NCI-H2107 treated with DMSO at 0.1 percent for 48 hours (cell line): ENCODE measurements at regions not wholly inside any gene's neighbourhood (a gene's known extent, or its start where the extent isn't known, plus 50 kb on each side); places are given as distances from the start of the nearest gene placed in this dataset.
A peak's percentile ranks its signal among the peaks of the same experiment; 100 is the strongest.

Source experiments
- DNase-seq: peaks from one replicate; lab custom pipeline; 2025; ENCODE audit not compliant: unreplicated experiment; lab: John Stamatoyannopoulos, UW

DNA sequence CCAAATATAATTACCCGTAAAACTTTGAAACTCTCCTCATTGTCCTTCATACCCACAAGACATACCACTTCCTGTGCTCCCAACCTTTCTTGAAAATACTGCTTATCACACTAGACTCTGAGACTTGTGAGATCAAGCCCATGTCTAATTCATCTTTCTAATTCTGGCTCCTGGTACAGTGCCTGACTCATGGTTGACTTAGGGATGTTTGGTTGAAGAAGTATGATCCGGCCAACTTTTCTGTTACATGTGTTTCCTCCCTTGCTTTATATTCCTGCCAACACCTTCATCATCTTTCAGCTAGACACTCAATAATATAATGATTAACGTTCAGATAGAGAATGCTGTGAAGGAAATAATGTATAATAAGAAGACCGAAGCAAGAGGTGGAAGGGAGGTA is 58.2 kb downstream of the MEX3B start:
- DNase-seq, result no peak

DNA sequence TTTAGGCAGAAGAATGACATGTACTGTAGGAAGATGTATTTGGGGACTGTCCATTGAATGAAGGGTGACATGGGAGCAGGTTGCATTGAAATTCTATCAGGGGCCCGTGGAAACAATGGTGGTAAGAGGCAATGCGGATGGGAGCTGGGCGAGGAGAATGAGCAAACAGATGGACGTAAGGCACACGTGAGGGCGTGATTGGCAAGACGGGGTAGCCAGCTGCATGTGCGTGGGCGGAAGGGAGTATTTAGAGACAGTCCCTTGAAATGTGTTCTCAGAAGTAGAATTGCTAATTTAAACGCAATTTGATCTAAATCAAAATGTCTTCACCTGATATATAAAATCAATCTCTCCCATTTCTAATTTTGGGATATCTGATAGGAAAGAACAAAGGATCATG is 62.3 kb downstream of the MEX3B start:
- no peak for DNase-seq

DNA sequence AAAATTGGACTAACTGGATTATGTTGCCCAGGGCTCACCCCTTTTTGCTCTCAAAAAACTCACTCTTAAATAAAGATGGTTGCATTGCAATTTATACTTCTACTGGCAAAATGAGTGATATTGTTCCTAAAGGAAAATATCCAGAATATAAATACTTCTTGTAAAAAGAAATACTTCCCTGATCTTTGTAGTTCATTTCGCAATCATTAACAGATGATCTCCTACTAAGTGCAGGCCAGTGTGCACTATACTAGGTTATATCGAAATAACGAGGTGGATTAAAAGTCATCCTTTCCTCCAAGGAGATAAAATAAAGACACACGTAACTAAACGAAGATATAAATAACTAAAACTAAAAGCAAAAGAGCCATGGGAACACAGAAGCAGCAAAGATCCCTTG is 63.0 kb downstream of the MEX3B start:
- no peak for DNase-seq

DNA sequence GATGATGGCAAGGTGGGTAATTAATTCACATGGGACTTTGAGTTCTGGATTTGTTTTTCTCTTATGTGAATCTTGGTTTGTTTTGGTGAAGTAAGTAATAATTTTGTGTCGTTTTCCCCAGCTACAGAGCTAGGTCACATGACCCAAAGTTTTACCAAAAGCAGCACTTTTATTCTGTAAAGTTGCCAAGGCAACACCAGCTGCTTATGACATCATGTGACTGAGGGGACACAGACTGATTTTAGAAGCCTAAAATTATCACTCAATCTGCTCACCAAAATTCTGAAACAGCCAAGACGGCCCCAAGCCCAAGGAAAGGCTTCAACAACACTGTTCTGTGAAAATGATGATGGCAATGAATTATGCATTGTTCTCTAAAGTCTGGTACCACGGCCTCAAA is 63.9 kb downstream of the MEX3B start:
- no peak for DNase-seq

DNA sequence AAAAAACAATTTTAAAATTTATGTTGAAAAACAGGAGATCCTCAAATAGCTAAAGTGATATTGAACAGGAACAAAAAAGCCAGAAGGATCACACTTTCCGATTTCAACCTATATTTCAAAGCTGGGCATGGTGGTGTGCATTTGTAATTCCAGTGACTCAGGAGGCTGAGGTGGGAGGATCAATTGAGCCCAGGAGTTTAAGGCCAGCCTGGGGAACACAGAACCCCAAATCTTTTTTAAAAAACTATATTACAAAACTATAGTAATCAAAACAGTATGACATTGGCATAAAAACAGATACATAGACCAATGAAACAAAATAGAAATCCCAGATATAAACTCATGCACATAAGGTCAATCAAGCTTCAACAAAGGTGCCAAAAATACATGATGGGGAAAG is 68.4 kb downstream of the MEX3B start:
- no peak for DNase-seq

DNA sequence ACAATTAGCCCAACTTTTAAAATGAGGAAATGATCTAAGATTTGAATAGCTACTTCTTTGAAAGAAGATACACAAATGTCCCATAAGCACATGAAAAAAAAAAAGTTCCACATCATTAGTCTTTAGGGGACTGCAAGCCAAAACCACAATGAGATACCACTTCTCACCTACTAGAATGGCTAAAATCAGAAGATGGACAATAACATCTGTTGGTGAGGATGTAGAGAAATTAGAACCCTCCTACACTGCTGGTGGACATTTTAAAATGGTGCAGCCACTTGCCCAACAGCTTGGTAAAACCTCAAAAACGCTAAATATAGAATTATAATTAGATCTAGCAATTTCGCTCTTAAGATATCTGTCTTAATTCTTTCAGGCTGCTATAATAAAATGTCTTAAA is 77.1 kb downstream of the MEX3B start:
- DNase-seq, result no peak

DNA sequence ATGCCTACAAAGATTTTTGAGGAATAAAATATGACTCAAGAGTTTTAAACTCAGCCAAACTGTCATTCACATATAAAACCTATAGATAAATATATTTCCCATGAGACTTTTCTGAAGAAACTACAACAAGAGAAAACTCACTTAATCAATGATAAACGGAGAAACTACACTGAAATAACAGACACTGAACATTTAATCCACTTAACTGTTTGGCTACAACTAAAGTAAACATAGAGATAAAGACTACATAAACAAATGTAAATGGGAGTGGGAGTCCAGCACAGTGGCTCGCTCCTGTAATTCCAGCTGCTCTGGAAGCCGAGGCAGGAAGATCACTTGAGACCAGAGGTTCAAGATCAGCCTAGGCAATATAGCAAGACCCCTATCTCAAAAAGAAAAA is 79.2 kb downstream of the MEX3B start:
- DNase-seq, result no peak

DNA sequence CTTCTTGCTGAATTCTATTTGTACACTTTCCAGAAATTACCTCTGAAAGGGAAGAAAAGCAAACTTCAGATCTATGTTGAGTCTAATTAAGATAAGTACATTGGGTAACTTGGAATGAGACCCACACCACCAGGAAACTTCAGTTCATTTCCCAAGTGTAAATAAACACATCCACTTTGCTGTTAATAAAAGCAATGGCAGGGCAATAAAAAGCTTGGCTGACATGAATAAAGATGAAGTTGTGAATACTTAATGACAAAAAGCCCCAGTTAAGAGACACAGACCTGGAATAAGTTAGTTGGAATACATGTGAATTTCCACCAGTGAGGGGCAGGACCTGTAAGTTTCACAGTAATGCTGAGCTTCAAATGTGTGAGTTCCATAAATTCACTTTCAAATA is 83.3 kb downstream of the MEX3B start:
- DNase-seq, result no peak

DNA sequence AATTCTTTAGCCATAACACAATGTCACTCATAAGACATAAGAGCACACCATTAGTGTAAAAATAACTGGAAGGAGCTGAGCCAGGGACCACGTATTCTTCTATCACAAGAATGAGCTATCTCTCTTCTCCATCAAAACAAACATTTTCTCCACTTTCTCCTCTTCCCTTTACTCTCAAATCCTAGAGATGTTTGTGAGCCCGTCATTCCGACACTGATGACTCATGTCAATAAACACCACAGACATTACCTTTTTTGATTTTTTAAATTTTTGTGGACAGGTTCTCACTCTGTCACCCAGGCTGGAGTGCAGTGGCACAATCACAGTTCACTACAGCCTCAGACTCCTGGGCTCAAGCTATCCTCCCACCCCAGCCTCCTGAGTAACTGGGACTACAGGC is 86.6 kb downstream of the MEX3B start:
- no peak for DNase-seq

DNA sequence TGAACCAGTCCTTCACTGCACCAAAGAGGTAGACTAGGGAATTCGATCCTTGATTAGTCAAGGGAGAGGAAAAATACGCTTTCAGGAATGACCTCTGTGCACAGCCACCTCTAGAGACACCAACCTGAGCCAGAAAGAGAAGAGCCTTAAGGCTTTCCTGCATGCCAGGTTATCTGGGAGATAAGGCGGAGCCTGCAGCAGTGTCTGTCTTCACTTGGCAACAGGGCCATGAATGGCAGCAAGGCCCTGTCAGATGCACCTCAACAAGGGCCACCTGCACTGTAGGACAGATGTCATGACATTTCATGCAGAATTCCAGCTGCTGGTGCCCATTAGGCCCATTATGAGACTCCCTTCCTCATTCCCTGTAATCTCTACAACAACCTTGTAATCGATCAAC is 88.1 kb downstream of the MEX3B start:
- no peak for DNase-seq

DNA sequence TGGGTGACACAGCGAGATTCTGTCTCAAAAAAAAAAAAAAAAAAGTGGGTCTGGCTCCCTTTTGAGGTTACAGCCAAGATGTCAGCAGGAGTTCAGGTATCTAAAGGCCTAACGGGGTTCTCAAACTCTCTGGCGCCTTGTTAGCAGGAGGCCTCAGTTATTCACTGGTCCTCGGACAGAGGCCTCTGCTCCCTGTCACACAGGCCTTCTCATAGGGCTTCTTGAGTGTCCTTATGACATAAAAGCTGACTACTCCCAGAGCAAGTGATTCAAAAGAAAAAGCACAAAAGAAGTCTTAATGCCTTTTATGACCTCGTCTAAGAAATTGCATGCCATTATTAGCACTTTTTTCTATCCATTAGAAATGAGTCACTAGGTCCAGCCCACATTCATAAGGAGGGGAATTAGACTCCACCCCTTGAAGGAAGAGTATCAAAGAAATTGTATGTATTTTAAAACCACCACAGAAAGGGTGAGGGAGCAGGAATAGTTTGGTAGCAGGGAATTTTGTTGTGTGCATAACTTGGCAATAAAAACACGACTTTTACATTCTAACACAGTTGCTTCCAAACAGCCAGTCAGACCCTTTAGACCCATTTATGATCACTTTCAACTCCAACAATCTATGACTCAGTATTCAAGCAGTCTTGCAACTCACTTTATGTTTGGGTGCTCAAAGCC is 90.3 kb downstream of the MEX3B start:
- no peak for DNase-seq

DNA sequence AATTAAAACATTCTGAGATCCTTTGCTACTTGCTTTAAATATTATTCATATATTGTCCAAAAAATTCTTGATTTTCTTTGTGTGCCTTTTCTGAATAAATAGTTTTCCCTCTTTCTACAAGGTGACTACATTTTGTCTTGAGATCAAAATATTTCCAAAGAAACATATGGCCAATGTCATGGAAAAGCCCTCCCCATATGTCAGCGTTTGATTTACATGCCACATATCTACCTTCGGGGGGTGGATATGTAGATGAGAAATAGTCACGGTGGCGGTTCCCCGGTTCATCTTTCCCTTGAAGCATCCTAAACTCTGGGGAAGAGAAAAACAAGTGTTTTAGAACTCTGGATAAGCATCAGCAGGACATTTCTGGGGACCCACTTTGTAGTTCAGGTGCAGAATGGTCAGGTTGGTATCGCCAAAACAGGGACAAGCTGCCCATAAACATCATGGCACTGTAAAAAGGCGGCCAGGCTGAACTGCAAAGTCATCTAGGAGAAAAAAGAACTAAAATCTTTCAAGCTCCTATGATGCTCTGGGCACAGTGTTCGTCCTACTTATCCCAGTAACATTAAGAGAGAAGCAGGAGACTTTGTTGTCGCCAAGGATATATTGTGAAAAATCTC is 91.5 kb downstream of the MEX3B start:
- DNase-seq, result no peak

DNA sequence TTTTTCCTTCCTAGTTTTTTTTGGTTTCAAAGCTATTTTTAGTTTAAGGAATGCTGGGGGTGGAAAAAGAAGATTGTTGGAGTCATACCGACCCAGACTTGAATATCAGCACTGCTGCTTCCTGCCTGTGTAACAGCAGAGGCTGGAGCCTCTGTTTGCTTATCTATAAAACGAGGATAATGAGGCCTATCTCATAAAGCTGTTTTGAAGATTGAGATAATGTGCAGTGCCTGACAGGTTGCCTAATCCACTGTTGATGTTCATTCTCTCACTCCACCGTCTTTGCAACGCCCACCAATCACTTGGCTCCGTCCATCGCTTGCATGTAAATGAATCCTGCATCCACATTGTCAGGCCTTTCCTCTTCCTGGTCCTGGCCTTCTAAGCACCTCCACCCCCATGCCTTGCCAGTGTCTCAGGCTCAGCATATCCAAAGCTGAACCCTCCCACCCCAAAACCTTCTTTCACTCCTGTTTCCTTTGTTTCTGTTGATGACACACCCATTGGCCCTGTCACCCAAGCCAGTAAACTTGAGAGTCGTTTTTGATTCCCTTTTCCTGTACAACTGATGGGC is 94.9 kb downstream of the MEX3B start:
- DNase-seq, result no peak

DNA sequence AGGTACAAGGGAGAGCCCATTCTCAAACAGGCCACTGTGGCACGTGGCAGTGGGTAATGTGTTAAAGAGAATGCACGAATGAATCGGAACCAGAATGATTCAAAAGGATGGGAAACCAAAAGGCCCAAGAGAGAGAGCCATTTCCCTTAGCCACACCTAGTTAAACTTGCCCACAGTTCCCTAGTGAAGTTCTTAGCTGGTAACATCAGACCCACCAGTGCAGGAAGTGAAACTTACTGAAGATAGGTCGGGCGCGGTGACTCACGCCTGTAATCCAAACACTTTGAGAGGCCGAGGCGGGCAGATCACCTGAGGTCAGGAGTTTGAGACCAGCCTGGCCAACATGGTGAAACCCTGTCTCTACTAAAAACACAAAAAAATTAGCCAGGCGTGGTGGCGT is 97.1 kb downstream of the MEX3B start:
- no peak for DNase-seq

DNA sequence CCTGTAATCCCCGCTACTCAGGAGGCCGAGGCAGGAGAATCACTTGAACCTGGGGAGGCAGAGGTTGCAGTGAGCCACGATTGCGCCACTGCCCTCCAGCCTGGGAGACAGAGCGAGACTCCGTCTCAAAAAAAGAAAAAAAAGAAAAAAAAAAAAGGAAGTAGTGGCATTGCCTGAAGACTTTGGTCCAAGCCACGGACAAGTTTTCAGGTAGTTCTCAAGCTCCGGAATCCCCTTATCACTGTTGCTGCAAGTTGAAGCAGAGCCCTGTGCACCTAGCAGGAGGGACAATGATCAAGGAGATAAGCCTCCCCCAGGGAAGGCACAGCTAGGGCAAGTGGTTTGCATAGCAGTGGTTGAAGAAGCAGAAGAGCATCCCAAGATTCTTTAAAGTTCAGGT is 97.6 kb downstream of the MEX3B start:
- no peak for DNase-seq

DNA sequence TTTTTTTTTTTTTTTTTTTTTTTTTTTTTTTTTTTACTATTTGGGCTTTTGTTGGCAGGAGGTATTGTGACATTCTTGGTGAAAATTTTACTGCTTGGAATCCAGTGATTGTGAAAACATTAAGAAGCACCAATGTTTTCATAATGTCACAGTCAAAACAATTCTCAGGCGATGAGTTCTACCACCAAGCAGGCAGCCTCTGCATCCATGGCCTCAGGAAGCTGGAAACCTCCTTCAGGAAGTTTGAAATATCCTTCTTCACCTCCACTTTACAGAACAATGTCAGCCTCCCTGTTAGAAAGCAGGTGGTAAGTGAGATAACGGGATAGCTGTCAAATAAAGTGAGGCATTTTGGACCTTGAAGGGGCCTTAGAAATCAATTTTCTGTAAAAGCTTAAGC is 98.3 kb downstream of the MEX3B start:
- no peak for DNase-seq

DNA sequence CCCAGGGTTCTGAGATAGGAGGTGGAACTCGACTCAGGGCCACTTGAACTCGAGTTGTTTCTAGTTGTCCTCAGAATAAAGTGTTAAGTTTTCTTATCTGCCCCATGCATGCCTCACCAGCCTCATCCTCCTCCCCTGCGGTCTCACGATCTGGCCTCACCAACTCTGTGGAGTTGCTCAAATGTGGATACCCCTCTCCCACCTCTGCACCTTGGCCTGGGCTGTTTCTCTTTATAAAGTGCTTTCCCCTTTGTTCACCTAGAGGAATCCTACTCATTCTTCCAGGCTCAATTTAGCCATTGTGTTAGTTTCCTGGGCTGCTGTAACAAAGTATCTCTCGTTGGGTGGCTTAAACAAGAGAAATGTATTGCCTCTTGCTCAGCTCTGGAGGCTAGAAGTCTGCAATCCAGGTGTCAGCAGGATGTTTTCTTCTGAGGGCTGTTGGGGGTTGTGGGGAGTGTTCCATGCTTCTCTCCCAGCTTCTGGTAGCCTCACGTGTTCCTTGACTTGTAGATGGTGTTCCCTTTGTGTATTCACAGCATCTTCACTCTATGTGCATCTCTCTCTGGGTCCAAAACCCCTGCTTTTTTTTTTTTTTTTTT is 100.7 kb downstream of the MEX3B start:
- no peak for DNase-seq

DNA sequence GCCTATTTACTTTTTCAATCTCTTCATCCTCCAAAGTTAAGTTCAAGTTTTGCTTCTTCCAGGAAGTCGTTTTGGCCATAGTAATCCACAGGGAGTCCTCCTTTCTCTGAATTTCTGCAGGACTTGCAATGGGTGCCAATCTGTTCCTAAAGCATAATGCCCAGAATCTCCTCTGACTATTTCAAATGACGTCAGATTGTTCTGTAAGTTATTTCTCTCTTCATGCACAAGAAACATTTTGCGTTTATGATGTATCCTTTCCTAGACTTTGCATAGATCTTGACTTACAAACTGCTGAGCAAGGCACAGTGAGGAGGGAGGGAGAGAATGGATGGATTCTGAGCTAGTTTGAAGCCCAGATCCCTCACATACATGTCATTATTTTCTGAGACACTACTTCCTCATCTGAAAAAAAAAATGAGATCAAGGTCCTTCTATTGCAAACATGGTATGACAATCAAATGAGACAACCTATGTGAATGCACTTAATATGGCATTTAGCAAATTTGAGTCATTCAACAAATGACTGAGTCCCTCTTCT is 103.1 kb downstream of the MEX3B start:
- DNase-seq, result no peak

DNA sequence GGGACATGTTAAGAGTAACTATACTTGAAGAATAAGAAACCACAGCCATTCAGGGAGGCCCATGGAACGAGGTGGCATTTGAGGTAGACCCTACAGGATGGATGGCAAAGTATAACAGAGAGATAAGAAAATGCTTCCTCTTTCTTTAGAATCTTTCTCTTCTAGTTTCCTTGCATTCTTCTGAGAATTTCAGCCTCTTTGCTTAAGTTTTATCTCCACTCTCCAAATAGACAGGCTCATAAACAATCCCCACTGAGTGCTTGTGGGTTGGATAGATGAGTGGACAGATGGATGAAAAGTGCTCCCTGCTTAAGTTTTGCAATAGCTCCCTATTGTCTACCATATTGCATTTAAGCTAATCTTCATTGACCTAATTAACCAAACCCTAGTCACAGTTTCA is 103.7 kb downstream of the MEX3B start:
- no peak for DNase-seq

DNA sequence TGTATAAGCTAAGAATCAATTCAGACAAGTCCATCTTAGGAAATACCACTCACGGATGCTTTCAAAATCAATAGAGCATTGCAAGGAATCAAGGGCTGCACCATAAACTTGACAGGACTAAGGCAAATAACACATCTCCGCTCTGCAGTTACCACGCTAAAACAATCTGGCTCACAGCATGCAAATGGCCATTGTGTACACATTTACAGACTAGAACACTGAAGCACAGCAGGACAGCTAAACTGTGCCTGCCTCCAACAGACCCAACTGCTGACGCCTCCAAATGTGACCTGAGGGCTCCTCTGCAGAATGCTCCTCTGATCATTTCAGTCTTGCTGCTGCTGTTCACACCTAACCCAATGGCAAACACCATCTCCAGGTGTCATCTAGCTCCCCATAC is 104.3 kb downstream of the MEX3B start:
- peak; percentile 44 for DNase-seq

DNA sequence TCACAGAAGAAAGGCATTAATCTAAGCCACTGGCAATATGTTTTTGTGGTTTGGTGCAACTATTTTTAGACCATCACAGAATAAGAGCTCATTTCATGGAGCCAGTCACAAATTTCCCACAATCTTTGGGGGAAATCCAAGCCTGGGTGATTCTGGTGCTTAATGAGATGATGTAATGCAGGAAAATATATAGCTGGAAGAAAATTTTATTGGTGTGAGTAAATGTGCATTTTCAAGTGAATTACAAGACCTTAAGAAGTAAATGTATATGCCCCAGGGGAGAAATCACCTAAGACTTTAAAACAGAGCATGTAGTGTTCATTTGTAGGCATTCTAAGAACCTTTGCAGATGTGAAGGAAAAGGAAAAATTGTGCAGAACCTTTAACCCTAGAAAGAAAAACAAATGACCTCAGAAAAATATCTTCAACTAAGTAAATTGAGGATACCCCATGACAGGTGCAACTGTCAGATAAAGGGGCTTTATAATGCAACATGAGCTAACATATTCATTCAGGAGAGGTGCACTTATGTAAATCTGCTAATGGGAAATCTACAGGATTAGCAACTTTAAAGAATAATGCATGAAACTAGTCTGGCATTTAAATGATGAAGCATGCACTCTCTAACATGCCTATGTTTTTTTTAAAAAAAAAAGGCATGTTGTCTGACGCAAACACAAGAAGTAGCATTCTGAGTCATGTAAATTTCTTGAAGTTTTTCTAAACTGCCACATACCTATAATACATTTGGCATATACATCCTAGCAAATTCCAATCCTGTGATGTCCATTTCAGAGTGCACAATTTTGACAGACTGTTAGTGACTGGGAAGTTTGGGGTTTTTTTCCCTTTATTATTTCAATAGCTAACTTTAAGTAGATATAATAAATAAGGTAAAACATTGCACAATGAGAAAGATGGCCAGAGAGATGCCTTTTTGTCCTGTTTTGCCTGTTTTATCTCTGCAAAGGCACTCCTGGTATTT is 105.1 kb downstream of the MEX3B start:
- DNase-seq, result no peak
